HFFc6 (cell line): ENCODE measurements at regions not wholly inside any gene's neighbourhood (a gene's known extent, or its start where the extent isn't known, plus 50 kb on each side); places are given as distances from the start of the nearest gene placed in this dataset.

Source experiments
- DNase-seq: peaks from one replicate; pipeline ENCODE4 v3.0.0-alpha.2; 2018
- H3K27ac Mint-ChIP-seq: 2 replicates; pipeline ENCODE4 v1.8.0; 2020; ENCODE audit warnings: mild to moderate bottlenecking, mixed read lengths
- H3K27me3 Mint-ChIP-seq: 2 replicates; pipeline ENCODE4 v1.8.0; 2021; ENCODE audit warnings: mild to moderate bottlenecking, moderate library complexity, mixed read lengths; ENCODE audit not compliant: insufficient read depth
- H3K36me3 Mint-ChIP-seq: 2 replicates; pipeline ENCODE4 v1.8.0; 2021; ENCODE audit warnings: low read depth, mixed read lengths
- H3K4me1 Mint-ChIP-seq: 2 replicates; pipeline ENCODE4 v1.8.0; 2020; ENCODE audit warnings: low read depth, mixed read lengths
- H3K4me3 Mint-ChIP-seq: 2 replicates; pipeline ENCODE4 v1.8.0; 2020; ENCODE audit warnings: mild to moderate bottlenecking, moderate library complexity, mixed read lengths
- H3K9me3 Mint-ChIP-seq: 2 replicates; pipeline ENCODE4 v1.8.0; 2020; ENCODE audit warnings: mild to moderate bottlenecking, mixed read lengths
- TF ChIP-seq, protein P1 (sequence below): fragments of 200-600 bp; sonication (generic); IDR thresholded peaks from 2 replicates; pipeline ENCODE4 v1.5.0; 2021; ENCODE audit warnings: antibody characterized with exemption, mild to moderate bottlenecking

GRCh38 chr20:55173601-55174000 is 698.2 kb downstream of the DOK5 start:
- Mint-ChIP-seq H3K36me3 (no peaks in the 10 kb centered on the region), H3K9me3 (peaks cover 21% of the 10 kb centered on the region), H3K4me1 (no peaks in the 10 kb centered on the region), H3K27me3 (no peaks in the 10 kb centered on the region), H3K4me3 (no peak overlapping the region), H3K27ac (no peak overlapping the region)
- TF ChIP-seq, protein P1, sequence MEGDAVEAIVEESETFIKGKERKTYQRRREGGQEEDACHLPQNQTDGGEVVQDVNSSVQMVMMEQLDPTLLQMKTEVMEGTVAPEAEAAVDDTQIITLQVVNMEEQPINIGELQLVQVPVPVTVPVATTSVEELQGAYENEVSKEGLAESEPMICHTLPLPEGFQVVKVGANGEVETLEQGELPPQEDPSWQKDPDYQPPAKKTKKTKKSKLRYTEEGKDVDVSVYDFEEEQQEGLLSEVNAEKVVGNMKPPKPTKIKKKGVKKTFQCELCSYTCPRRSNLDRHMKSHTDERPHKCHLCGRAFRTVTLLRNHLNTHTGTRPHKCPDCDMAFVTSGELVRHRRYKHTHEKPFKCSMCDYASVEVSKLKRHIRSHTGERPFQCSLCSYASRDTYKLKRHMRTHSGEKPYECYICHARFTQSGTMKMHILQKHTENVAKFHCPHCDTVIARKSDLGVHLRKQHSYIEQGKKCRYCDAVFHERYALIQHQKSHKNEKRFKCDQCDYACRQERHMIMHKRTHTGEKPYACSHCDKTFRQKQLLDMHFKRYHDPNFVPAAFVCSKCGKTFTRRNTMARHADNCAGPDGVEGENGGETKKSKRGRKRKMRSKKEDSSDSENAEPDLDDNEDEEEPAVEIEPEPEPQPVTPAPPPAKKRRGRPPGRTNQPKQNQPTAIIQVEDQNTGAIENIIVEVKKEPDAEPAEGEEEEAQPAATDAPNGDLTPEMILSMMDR: no peak
- no peak for DNase-seq

- Mint-ChIP-seq H3K27ac (no peak overlapping the region), H3K36me3 (no peaks in the 10 kb centered on the region), H3K9me3 (peaks cover 19% of the 10 kb centered on the region), H3K4me3 (no peak overlapping the region), H3K4me1 (no peaks in the 10 kb centered on the region), H3K27me3 (no peaks in the 10 kb centered on the region)
- no peak for DNase-seq
- TF ChIP-seq, protein P1: no peak
Observed at GRCh38 chr20:55172310-55173002, 697.1 kb downstream of the DOK5 start.

GRCh38 chr20:55166063-55166462 is 690.7 kb downstream of the DOK5 start:
- peaks cover 57% of the 10 kb centered on the region for H3K9me3 Mint-ChIP-seq
- H3K36me3 Mint-ChIP-seq: no peaks in the 10 kb centered on the region
- H3K4me1 Mint-ChIP-seq: no peaks in the 10 kb centered on the region
- TF ChIP-seq, protein P1: no peak
- no peaks in the 10 kb centered on the region for H3K27me3 Mint-ChIP-seq
- H3K4me3 Mint-ChIP-seq: no peak overlapping the region
- no peak for DNase-seq
- no peak overlapping the region for H3K27ac Mint-ChIP-seq

- no peak overlapping the region for H3K27ac Mint-ChIP-seq
- H3K9me3 Mint-ChIP-seq: peaks cover 61% of the 10 kb centered on the region
- no peaks in the 10 kb centered on the region for H3K4me1 Mint-ChIP-seq
- no peak overlapping the region for H3K4me3 Mint-ChIP-seq
- DNase-seq: no peak
- H3K36me3 Mint-ChIP-seq: no peaks in the 10 kb centered on the region
- TF ChIP-seq, protein P1: no peak
- H3K27me3 Mint-ChIP-seq: no peaks in the 10 kb centered on the region
Observed at GRCh38 chr20:55160996-55161395, 685.6 kb downstream of the DOK5 start.

DNA sequence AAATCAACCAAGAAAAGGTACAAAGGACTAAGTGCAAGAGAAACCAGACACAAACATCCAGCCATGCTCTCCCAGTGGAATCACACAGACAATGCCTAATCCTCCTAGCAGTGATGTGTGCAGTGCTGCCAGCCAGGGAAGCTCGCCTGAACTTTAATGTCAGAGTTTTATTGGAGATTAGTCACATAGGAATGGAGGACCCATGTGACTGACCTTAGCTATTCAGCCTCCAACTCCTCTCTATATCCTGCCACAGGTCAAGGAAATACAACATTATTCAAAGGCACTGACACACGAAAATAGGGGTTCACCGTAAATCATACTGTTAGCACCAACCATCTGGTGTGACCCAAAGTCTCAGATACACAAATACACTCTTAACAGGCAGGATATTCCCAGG is 684.6 kb downstream of the DOK5 start:
- no peak for DNase-seq
- Mint-ChIP-seq H3K4me1 (no peaks in the 10 kb centered on the region), H3K36me3 (no peaks in the 10 kb centered on the region), H3K27me3 (no peaks in the 10 kb centered on the region), H3K4me3 (no peak overlapping the region), H3K9me3 (peaks cover 62% of the 10 kb centered on the region), H3K27ac (no peak overlapping the region)
- TF ChIP-seq, protein P1: no peak
